ENCODE measurements at regions not wholly inside any gene's neighbourhood (a gene's known extent, or its start where the extent isn't known, plus 50 kb on each side); places are given as distances from the start of the nearest gene placed in this dataset.

DNA sequence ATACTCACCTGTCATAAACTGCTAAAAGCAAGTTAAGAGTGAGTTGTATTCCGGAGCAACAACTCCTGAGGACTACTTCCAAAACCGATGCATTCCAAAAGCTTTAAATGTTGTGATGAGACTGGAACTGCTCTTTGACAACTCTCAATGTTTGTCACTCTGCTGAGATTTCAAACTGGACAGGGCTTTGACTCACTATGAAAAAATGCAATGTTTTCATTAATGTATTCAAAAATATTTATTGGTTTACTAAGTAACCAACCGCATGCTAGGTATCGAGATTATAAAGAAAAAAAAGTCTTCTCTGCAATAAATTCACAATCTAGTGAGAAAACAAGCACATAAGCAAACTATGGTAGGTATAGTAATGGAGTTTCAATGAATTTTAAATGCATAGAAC, 107.9 kb upstream of the GNAI1 start:
- TF ChIP-seq SMAD1 (IDR thresholded peaks at IDR 0.05; ENCODE audit: low read depth, partially characterized antibody) (no peak), CBX5 (IDR thresholded peaks at IDR 0.05; ENCODE audit: low read depth) (no peak), NFXL1 (IDR thresholded peaks at IDR 0.05; ENCODE audit: borderline replicate concordance) (no peak), KDM1A (IDR thresholded peaks at IDR 0.05; ENCODE audit: borderline replicate concordance) (no peak), SP1 (IDR thresholded peaks at IDR 0.05; ENCODE audit: low read depth, low read length) (no peak), DPF2 (IDR thresholded peaks at IDR 0.05) (no peak), JUND (IDR thresholded peaks at IDR 0.05; ENCODE audit: low read depth, low read length) (no peak), POLR2AphosphoS2 (IDR thresholded peaks at IDR 0.05; ENCODE audit: low read depth, low read length) (no peak)
- TF ChIP-seq, protein P1, sequence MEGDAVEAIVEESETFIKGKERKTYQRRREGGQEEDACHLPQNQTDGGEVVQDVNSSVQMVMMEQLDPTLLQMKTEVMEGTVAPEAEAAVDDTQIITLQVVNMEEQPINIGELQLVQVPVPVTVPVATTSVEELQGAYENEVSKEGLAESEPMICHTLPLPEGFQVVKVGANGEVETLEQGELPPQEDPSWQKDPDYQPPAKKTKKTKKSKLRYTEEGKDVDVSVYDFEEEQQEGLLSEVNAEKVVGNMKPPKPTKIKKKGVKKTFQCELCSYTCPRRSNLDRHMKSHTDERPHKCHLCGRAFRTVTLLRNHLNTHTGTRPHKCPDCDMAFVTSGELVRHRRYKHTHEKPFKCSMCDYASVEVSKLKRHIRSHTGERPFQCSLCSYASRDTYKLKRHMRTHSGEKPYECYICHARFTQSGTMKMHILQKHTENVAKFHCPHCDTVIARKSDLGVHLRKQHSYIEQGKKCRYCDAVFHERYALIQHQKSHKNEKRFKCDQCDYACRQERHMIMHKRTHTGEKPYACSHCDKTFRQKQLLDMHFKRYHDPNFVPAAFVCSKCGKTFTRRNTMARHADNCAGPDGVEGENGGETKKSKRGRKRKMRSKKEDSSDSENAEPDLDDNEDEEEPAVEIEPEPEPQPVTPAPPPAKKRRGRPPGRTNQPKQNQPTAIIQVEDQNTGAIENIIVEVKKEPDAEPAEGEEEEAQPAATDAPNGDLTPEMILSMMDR (IDR thresholded peaks at IDR 0.05 in 2 of 3, conservative IDR thresholded peaks at IDR 0.05 in 1 of 3; ENCODE audit: control insufficient read depth in 2 of 3, extremely low read depth in 1 of 3, insufficient read depth in 1 of 3, low read depth in 3 of 3, low read length in 3 of 3): no peak
- TF ChIP-seq, protein P2, sequence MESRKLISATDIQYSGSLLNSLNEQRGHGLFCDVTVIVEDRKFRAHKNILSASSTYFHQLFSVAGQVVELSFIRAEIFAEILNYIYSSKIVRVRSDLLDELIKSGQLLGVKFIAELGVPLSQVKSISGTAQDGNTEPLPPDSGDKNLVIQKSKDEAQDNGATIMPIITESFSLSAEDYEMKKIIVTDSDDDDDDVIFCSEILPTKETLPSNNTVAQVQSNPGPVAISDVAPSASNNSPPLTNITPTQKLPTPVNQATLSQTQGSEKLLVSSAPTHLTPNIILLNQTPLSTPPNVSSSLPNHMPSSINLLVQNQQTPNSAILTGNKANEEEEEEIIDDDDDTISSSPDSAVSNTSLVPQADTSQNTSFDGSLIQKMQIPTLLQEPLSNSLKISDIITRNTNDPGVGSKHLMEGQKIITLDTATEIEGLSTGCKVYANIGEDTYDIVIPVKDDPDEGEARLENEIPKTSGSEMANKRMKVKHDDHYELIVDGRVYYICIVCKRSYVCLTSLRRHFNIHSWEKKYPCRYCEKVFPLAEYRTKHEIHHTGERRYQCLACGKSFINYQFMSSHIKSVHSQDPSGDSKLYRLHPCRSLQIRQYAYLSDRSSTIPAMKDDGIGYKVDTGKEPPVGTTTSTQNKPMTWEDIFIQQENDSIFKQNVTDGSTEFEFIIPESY (IDR thresholded peaks at IDR 0.05): no peak
- TF ChIP-seq, protein P3, sequence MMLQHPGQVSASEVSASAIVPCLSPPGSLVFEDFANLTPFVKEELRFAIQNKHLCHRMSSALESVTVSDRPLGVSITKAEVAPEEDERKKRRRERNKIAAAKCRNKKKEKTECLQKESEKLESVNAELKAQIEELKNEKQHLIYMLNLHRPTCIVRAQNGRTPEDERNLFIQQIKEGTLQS (IDR thresholded peaks at IDR 0.05; ENCODE audit: borderline replicate concordance, extremely low read depth, low read depth, low read length): no peak
- TF ChIP-seq, protein P4, sequence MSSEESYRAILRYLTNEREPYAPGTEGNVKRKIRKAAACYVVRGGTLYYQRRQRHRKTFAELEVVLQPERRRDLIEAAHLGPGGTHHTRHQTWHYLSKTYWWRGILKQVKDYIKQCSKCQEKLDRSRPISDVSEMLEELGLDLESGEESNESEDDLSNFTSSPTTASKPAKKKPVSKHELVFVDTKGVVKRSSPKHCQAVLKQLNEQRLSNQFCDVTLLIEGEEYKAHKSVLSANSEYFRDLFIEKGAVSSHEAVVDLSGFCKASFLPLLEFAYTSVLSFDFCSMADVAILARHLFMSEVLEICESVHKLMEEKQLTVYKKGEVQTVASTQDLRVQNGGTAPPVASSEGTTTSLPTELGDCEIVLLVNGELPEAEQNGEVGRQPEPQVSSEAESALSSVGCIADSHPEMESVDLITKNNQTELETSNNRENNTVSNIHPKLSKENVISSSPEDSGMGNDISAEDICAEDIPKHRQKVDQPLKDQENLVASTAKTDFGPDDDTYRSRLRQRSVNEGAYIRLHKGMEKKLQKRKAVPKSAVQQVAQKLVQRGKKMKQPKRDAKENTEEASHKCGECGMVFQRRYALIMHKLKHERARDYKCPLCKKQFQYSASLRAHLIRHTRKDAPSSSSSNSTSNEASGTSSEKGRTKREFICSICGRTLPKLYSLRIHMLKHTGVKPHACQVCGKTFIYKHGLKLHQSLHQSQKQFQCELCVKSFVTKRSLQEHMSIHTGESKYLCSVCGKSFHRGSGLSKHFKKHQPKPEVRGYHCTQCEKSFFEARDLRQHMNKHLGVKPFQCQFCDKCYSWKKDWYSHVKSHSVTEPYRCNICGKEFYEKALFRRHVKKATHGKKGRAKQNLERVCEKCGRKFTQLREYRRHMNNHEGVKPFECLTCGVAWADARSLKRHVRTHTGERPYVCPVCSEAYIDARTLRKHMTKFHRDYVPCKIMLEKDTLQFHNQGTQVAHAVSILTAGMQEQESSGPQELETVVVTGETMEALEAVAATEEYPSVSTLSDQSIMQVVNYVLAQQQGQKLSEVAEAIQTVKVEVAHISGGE (CRISPR knock-in tag; IDR thresholded peaks at IDR 0.05): no peak
